Nephron progenitor cell (in vitro differentiated cells): ENCODE measurements at regions not wholly inside any gene's neighbourhood (a gene's known extent, or its start where the extent isn't known, plus 50 kb on each side); places are given as distances from the start of the nearest gene placed in this dataset.
"Not testable (repeated sequence)": the region's sequence is repeated elsewhere in the genome, so short reads cannot be mapped to it uniquely, and the experiment has no call there.

Experiments used
- DNase-seq: peaks from one replicate; pipeline ENCODE4 v3.0.0; 2021
- H3K27ac Mint-ChIP-seq: 2 replicates; pipeline ENCODE4 v1.8.0; 2021; ENCODE audit warnings: mild to moderate bottlenecking, moderate library complexity, mixed read lengths
- H3K27me3 Mint-ChIP-seq: 2 replicates; pipeline ENCODE4 v1.8.0; 2021; ENCODE audit warnings: mild to moderate bottlenecking, low read depth, mixed read lengths; ENCODE audit not compliant: poor library complexity
- H3K36me3 Mint-ChIP-seq: 2 replicates; pipeline ENCODE4 v1.8.0; 2021; ENCODE audit warnings: low read depth, mixed read lengths
- H3K4me1 Mint-ChIP-seq: 2 replicates; pipeline ENCODE4 v1.8.0; 2021; ENCODE audit warnings: mixed read lengths
- H3K4me3 Mint-ChIP-seq: 2 replicates; pipeline ENCODE4 v1.8.0; 2021; ENCODE audit warnings: mild to moderate bottlenecking, moderate library complexity, mixed read lengths
- H3K9me3 Mint-ChIP-seq: 2 replicates; pipeline ENCODE4 v1.8.0; 2021; ENCODE audit warnings: mild to moderate bottlenecking, moderate library complexity, mixed read lengths
- TF ChIP-seq, protein P1 (sequence below): fragments of 200-600 bp; sonication (generic); IDR thresholded peaks from 2 replicates; pipeline ENCODE4 v1.5.0; 2021; ENCODE audit warnings: antibody characterized with exemption

GRCh38 chr16:64343061-64343819 is 778.6 kb downstream of the CDH11 start:
- TF ChIP-seq, protein P1, sequence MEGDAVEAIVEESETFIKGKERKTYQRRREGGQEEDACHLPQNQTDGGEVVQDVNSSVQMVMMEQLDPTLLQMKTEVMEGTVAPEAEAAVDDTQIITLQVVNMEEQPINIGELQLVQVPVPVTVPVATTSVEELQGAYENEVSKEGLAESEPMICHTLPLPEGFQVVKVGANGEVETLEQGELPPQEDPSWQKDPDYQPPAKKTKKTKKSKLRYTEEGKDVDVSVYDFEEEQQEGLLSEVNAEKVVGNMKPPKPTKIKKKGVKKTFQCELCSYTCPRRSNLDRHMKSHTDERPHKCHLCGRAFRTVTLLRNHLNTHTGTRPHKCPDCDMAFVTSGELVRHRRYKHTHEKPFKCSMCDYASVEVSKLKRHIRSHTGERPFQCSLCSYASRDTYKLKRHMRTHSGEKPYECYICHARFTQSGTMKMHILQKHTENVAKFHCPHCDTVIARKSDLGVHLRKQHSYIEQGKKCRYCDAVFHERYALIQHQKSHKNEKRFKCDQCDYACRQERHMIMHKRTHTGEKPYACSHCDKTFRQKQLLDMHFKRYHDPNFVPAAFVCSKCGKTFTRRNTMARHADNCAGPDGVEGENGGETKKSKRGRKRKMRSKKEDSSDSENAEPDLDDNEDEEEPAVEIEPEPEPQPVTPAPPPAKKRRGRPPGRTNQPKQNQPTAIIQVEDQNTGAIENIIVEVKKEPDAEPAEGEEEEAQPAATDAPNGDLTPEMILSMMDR: no peak
- H3K4me3 Mint-ChIP-seq: no peak overlapping the region

GRCh38 chr16:64341336-64341735 is 780.5 kb downstream of the CDH11 start:
- not testable (repeated sequence) for H3K27me3 Mint-ChIP-seq, DNase-seq, H3K27ac Mint-ChIP-seq, H3K4me1 Mint-ChIP-seq, H3K36me3 Mint-ChIP-seq, H3K4me3 Mint-ChIP-seq
- H3K9me3 Mint-ChIP-seq: peaks cover 11% of the 10 kb centered on the region

More at GRCh38 chr16:64343061-64343819, 778.6 kb downstream of the CDH11 start:
- no peak overlapping the region for H3K27ac Mint-ChIP-seq
- H3K27me3 Mint-ChIP-seq: peaks cover 3% of the 10 kb centered on the region
- H3K9me3 Mint-ChIP-seq: peaks cover 11% of the 10 kb centered on the region
- H3K4me1 Mint-ChIP-seq: no peaks in the 10 kb centered on the region
- H3K36me3 Mint-ChIP-seq: no peaks in the 10 kb centered on the region
- no peak for DNase-seq

GRCh38 chr16:64339052-64339770 is 782.7 kb downstream of the CDH11 start:
- Mint-ChIP-seq H3K4me3 (no peak overlapping the region), H3K27ac (no peak overlapping the region), H3K4me1 (no peaks in the 10 kb centered on the region), H3K9me3 (peaks cover 3% of the 10 kb centered on the region), H3K27me3 (peaks cover 3% of the 10 kb centered on the region), H3K36me3 (no peaks in the 10 kb centered on the region)
- TF ChIP-seq, protein P1: no peak
- no peak for DNase-seq

GRCh38 chr16:64321881-64322280 is 800.0 kb downstream of the CDH11 start:
- TF ChIP-seq, protein P1: no peak
- Mint-ChIP-seq H3K27ac (no peak overlapping the region), H3K36me3 (no peaks in the 10 kb centered on the region), H3K9me3 (no peaks in the 10 kb centered on the region), H3K4me1 (no peaks in the 10 kb centered on the region), H3K27me3 (peaks cover 9% of the 10 kb centered on the region), H3K4me3 (no peak overlapping the region)
- DNase-seq: no peak

- DNase-seq: no peak
- H3K36me3 Mint-ChIP-seq: no peaks in the 10 kb centered on the region
- H3K27ac Mint-ChIP-seq: no peak overlapping the region
- no peaks in the 10 kb centered on the region for H3K4me1 Mint-ChIP-seq
- no peak overlapping the region for H3K4me3 Mint-ChIP-seq
- peaks cover 10% of the 10 kb centered on the region for H3K27me3 Mint-ChIP-seq
- H3K9me3 Mint-ChIP-seq: no peaks in the 10 kb centered on the region
- TF ChIP-seq, protein P1: no peak
Observed at GRCh38 chr16:64321066-64321465, 800.8 kb downstream of the CDH11 start.

DNA sequence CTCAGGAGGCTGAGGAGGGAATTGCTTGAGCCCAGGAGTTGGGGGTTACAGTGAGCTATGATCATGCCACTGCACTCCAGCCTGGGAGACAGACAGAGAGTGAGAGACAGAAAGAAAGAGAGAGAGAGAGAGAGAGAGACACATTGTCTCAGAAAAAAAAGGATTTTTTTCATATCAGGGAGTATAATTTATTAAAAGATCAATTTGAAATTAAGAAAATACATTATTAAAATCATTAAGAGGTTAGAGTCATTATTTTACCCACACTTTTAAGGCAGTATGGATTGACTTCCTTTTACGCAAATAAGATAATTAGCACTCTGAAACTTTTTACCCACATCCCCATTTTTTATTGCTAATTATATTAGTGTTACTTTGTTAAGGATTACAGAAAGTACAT is 804.3 kb downstream of the CDH11 start:
- Mint-ChIP-seq H3K9me3 (no peaks in the 10 kb centered on the region), H3K36me3 (no peaks in the 10 kb centered on the region), H3K4me3 (no peak overlapping the region), H3K4me1 (no peaks in the 10 kb centered on the region), H3K27me3 (peaks cover 7% of the 10 kb centered on the region), H3K27ac (no peak overlapping the region)
- DNase-seq: no peak
- TF ChIP-seq, protein P1: no peak
